ENCODE measurements at regions not wholly inside any gene's neighbourhood (a gene's known extent, or its start where the extent isn't known, plus 50 kb on each side); places are given as distances from the start of the nearest gene placed in this dataset.

- no peak overlapping the region for H3K27ac Mint-ChIP-seq (ENCODE audit: low read depth, unreplicated experiment)
- H3K27me3 Mint-ChIP-seq (ENCODE audit: insufficient read depth, unreplicated experiment), result no peaks in the 10 kb centered on the region
- BruUV-seq (replicated peaks), result no TSS peak
- POLR2A ChIA-PET, result interaction anchor here (0.7 kb wide), 1 partner anchor 874 kb away, joined by 3 read pairs; no protein-coding TSS in a partner anchor
- CTCF ChIA-PET, result no interaction called here
- DNase-seq (ENCODE audit: unreplicated experiment), result no peak
- no peak overlapping the region for H3K4me3 Mint-ChIP-seq (ENCODE audit: unreplicated experiment)
- peaks cover 8% of the 10 kb centered on the region for H3K9me3 Mint-ChIP-seq (ENCODE audit: unreplicated experiment)
- TF ChIP-seq CTCF (IDR thresholded peaks at IDR 0.05; ENCODE audit: unreplicated experiment), result no peak
- H3K36me3 Mint-ChIP-seq (ENCODE audit: insufficient read depth, unreplicated experiment), result peaks cover 6% of the 10 kb centered on the region
- intact Hi-C loops (cut with micrococcal nuclease), result no loop called here
- H3K4me1 Mint-ChIP-seq (ENCODE audit: insufficient read depth, unreplicated experiment), result no peaks in the 10 kb centered on the region
Measured at GRCh38 chr5:97338729-97339128, 155.7 kb upstream of the RIOK2 start.

GRCh38 chr5:97355775-97356174, 172.7 kb upstream of the RIOK2 start:
- Mint-ChIP-seq H3K27ac (ENCODE audit: low read depth, unreplicated experiment) (no peak overlapping the region), H3K4me1 (ENCODE audit: insufficient read depth, unreplicated experiment) (no peaks in the 10 kb centered on the region), H3K9me3 (ENCODE audit: unreplicated experiment) (peaks cover 24% of the 10 kb centered on the region), H3K27me3 (ENCODE audit: insufficient read depth, unreplicated experiment) (no peaks in the 10 kb centered on the region), H3K4me3 (ENCODE audit: unreplicated experiment) (no peak overlapping the region), H3K36me3 (ENCODE audit: insufficient read depth, unreplicated experiment) (no peaks in the 10 kb centered on the region)
- intact Hi-C loops (cut with micrococcal nuclease), result no loop called here
- POLR2A ChIA-PET, result no interaction called here
- BruUV-seq (replicated peaks), result no TSS peak
- CTCF ChIA-PET, result interaction anchor here (0.6 kb wide), 2 partner anchors 27 to 43 kb away, joined by 3 read pairs; no protein-coding TSS in a partner anchor
- DNase-seq (ENCODE audit: unreplicated experiment), result no peak
- TF ChIP-seq CTCF (IDR thresholded peaks at IDR 0.05; ENCODE audit: unreplicated experiment), result no peak

GRCh38 chr5:97363577-97363976, 180.5 kb upstream of the RIOK2 start:
- H3K36me3 Mint-ChIP-seq (ENCODE audit: insufficient read depth, unreplicated experiment), result no peaks in the 10 kb centered on the region
- POLR2A ChIA-PET, result no interaction called here
- H3K9me3 Mint-ChIP-seq (ENCODE audit: unreplicated experiment), result no peaks in the 10 kb centered on the region
- H3K4me1 Mint-ChIP-seq (ENCODE audit: insufficient read depth, unreplicated experiment), result no peaks in the 10 kb centered on the region
- CTCF ChIA-PET, result interaction anchor here (0.6 to 1.0 kb wide), 3 partner anchors 9 to 528 kb away, joined by 3 to 4 read pairs (median 3); no protein-coding TSS in a partner anchor
- BruUV-seq (replicated peaks), result no TSS peak
- TF ChIP-seq CTCF (IDR thresholded peaks at IDR 0.05; ENCODE audit: unreplicated experiment), result no peak
- intact Hi-C loops (cut with micrococcal nuclease), result no loop called here
- no peak for DNase-seq (ENCODE audit: unreplicated experiment)
- H3K4me3 Mint-ChIP-seq (ENCODE audit: unreplicated experiment), result no peak overlapping the region
- H3K27me3 Mint-ChIP-seq (ENCODE audit: insufficient read depth, unreplicated experiment), result no peaks in the 10 kb centered on the region
- no peak overlapping the region for H3K27ac Mint-ChIP-seq (ENCODE audit: low read depth, unreplicated experiment)

GRCh38 chr5:97364731-97365130, 181.7 kb upstream of the RIOK2 start:
- TF ChIP-seq CTCF (IDR thresholded peaks at IDR 0.05; ENCODE audit: unreplicated experiment), result no peak
- POLR2A ChIA-PET, result no interaction called here
- Mint-ChIP-seq H3K4me1 (ENCODE audit: insufficient read depth, unreplicated experiment) (no peaks in the 10 kb centered on the region), H3K4me3 (ENCODE audit: unreplicated experiment) (no peak overlapping the region), H3K9me3 (ENCODE audit: unreplicated experiment) (no peaks in the 10 kb centered on the region), H3K27me3 (ENCODE audit: insufficient read depth, unreplicated experiment) (no peaks in the 10 kb centered on the region), H3K36me3 (ENCODE audit: insufficient read depth, unreplicated experiment) (no peaks in the 10 kb centered on the region), H3K27ac (ENCODE audit: low read depth, unreplicated experiment) (no peak overlapping the region)
- DNase-seq (ENCODE audit: unreplicated experiment), result no peak
- BruUV-seq (replicated peaks), result no TSS peak
- intact Hi-C loops (cut with micrococcal nuclease), result no loop called here
- CTCF ChIA-PET, result interaction anchor here (1.0 kb wide), 1 partner anchor 169 kb away, joined by 3 read pairs; no protein-coding TSS in a partner anchor
